ENCODE measurements at regions not wholly inside any gene's neighbourhood (a gene's known extent, or its start where the extent isn't known, plus 50 kb on each side); places are given as distances from the start of the nearest gene placed in this dataset.
"Not testable (repeated sequence)": the region's sequence is repeated elsewhere in the genome, so short reads cannot be mapped to it uniquely, and the experiment has no call there.

- no peaks in the 10 kb centered on the region for H3K27me3 ChIP-seq
- H3K4me1 ChIP-seq: no peaks in the 10 kb centered on the region
- H3K27ac ChIP-seq: no peak overlapping the region
- no peaks in the 10 kb centered on the region for H3K36me3 ChIP-seq
- intact Hi-C loops (cut with DNase I): no loop called here
- 57 to 85% methylated on average over 4 of the region's 4 CpGs for WGBS, 2 donors
- no peak for DNase-seq
- TF ChIP-seq CTCF (IDR thresholded peaks at IDR 0.05): no peak
- TF ChIP-seq POLR2AphosphoS5 (IDR thresholded peaks at IDR 0.05): no peak
- TF ChIP-seq EP300 (IDR thresholded peaks at IDR 0.05): no peak
- no peak for TF ChIP-seq POLR2A (IDR thresholded peaks at IDR 0.05)
- no peak overlapping the region for H3K4me3 ChIP-seq
- no peaks in the 10 kb centered on the region for H3K9me3 ChIP-seq
Observed at GRCh38 chr6:119749335-119749734, 399.8 kb upstream of the MAN1A1 start.

- intact Hi-C loops (cut with DNase I); DNase-seq; H3K27me3 ChIP-seq; H3K9me3 ChIP-seq; H3K36me3 ChIP-seq; H3K4me1 ChIP-seq; H3K4me3 ChIP-seq; H3K27ac ChIP-seq: not testable (repeated sequence)
- 57 to 74% methylated on average over 3 of the region's 3 CpGs for WGBS, 2 donors
Observed at GRCh38 chr6:119748535-119748934, 399.0 kb upstream of the MAN1A1 start.

GRCh38 chr6:119742188-119742803 is 392.7 kb upstream of the MAN1A1 start:
- no peak overlapping the region for H3K27ac ChIP-seq
- WGBS, 2 donors: 4% methylated on average over 6 of the region's 6 CpGs
- H3K4me1 ChIP-seq: peaks cover 0 to 12% (median 4%) of the 10 kb centered on the region in 4 donors
- TF ChIP-seq POLR2AphosphoS5 (IDR thresholded peaks at IDR 0.05): no peak
- peak in 3 of 4 experiments; percentile 37 to 72 (median 62) for TF ChIP-seq CTCF (IDR thresholded peaks at IDR 0.05)
- no peaks in the 10 kb centered on the region for H3K9me3 ChIP-seq
- H3K36me3 ChIP-seq: no peaks in the 10 kb centered on the region
- no peak overlapping the region for H3K4me3 ChIP-seq
- intact Hi-C loops (cut with DNase I): loop anchor here (5.0 kb wide), 1 partner anchor 390 kb away; no protein-coding TSS in a partner anchor
- no peaks in the 10 kb centered on the region for H3K27me3 ChIP-seq
- DNase-seq: no peak

- peaks cover 0 to 37% (median 26%) of the 10 kb centered on the region in 4 donors for H3K4me1 ChIP-seq
- H3K36me3 ChIP-seq: no peaks in the 10 kb centered on the region
- intact Hi-C loops (cut with DNase I): loop anchor here (5.0 kb wide), 1 partner anchor 387 kb away; no protein-coding TSS in a partner anchor
- DNase-seq: no peak
- WGBS, 2 donors: 84 to 86% methylated on average over 4 of the region's 4 CpGs
- H3K27me3 ChIP-seq: no peaks in the 10 kb centered on the region
- no peak for TF ChIP-seq POLR2AphosphoS5 (IDR thresholded peaks at IDR 0.05)
- no peak for TF ChIP-seq CTCF (IDR thresholded peaks at IDR 0.05)
- no peak for TF ChIP-seq POLR2A (IDR thresholded peaks at IDR 0.05)
- no peak for TF ChIP-seq EP300 (IDR thresholded peaks at IDR 0.05)
- H3K9me3 ChIP-seq: no peaks in the 10 kb centered on the region
- no peak overlapping the region for H3K27ac ChIP-seq
- no peak overlapping the region for H3K4me3 ChIP-seq
Observed at GRCh38 chr6:119739769-119740168, 390.2 kb upstream of the MAN1A1 start.

- H3K27ac ChIP-seq: no peak overlapping the region
- intact Hi-C loops (cut with DNase I): no loop called here
- no peaks in the 10 kb centered on the region for H3K27me3 ChIP-seq
- WGBS, 2 donors: 55 to 60% methylated on average over 1 of the region's 1 CpG
- H3K36me3 ChIP-seq: no peaks in the 10 kb centered on the region
- H3K9me3 ChIP-seq: no peaks in the 10 kb centered on the region
- no peak overlapping the region for H3K4me3 ChIP-seq
- TF ChIP-seq EP300 (IDR thresholded peaks at IDR 0.05) (no peak), POLR2A (IDR thresholded peaks at IDR 0.05) (no peak), POLR2AphosphoS5 (IDR thresholded peaks at IDR 0.05) (no peak), CTCF (IDR thresholded peaks at IDR 0.05) (no peak)
- no peak for DNase-seq
- peaks cover 0 to 38% (median 27%) of the 10 kb centered on the region in 4 donors for H3K4me1 ChIP-seq
Observed at GRCh38 chr6:119738425-119738824, 388.9 kb upstream of the MAN1A1 start.

Measured in sigmoid colon (tissue), 6 donors.